Body of pancreas (tissue), 4 donors: ENCODE measurements at regions not wholly inside any gene's neighbourhood (a gene's known extent, or its start where the extent isn't known, plus 50 kb on each side); places are given as distances from the start of the nearest gene placed in this dataset.

Source experiments
- ATAC-seq: fragments of 150-250 bp; one replicate; pipeline ENCODE4 v1.9.1; 2016
- DNase-seq, 4 donors: peaks; one replicate each; pipeline ENCODE4 v3.0.0-alpha.2; 2019
- H3K27ac ChIP-seq, 4 donors: fragments of 200-600 bp; sonication (generic); 1 replicate in 3 of 4; 2 replicates in 1 of 4; pipeline versions ENCODE4 v1.5.1 to v1.6.1; 2016 to 2019; ENCODE audit warnings: mild to moderate bottlenecking in 1 of 4, mixed read lengths in 1 of 4, moderate library complexity in 1 of 4
- H3K27me3 ChIP-seq, 2 donors: fragments of 200-600 bp; sonication (generic); one replicate each; pipeline ENCODE4 v1.6.0; 2016; ENCODE audit warnings: mild to moderate bottlenecking in 1 of 2
- H3K36me3 ChIP-seq, 2 donors: fragments of 200-600 bp; sonication (generic); replicated peaks in 1 of 2; 2 replicates each; pipeline ENCODE4 v1.5.1; 2016; ENCODE audit warnings: low read depth in 2 of 2; ENCODE audit not compliant: insufficient read depth in 1 of 2
- H3K4me1 ChIP-seq: fragments of 200-600 bp; sonication (generic); one replicate; pipeline ENCODE4 v1.6.0; 2016
- H3K4me3 ChIP-seq, 2 donors: fragments of 200-600 bp; sonication (generic); 1 replicate in 1 of 2; 2 replicates in 1 of 2; pipeline ENCODE4 v1.5.1; 2016 to 2019
- H3K9me3 ChIP-seq, 3 donors: fragments of 200-600 bp; sonication (generic); 1 replicate in 2 of 3; 2 replicates in 1 of 3; pipeline ENCODE4 v1.5.1; 2016
- POLR2A ChIP-seq, 3 donors: fragments of 450-650 bp; IDR thresholded peaks; one replicate each; pipeline ENCODE4 v1.6.1; 2016; ENCODE audit warnings: antibody characterized with exemption in 3 of 3, mild to moderate bottlenecking in 2 of 3
- WGBS, 2 donors: methylation state at CpG; one replicate each; pipeline ENCODE4 v1.1.5; 2017; 5-methylcytosine and 5-hydroxymethylcytosine counted together
- intact Hi-C: fragments of 100-400 bp; cut with DNase I; formaldehyde crosslinking; loops from one replicate; pipeline ENCODE4 v1.15.1; 2023
- TF ChIP-seq, protein P1 (sequence below), 7 experiments: fragments of 450-650 bp in 4 of 7; fragments of 200-600 bp in 3 of 7; sonication (generic) in 3 of 7; IDR thresholded peaks; one replicate each; pipeline ENCODE4 v1.5.1; 2016 to 2019; ENCODE audit warnings: antibody characterized with exemption in 7 of 7

GRCh38 chr5:39730006-39730405, 305.2 kb upstream of the DAB2 start:
- Histone ChIP-seq H3K4me3 (no peak overlapping the region), H3K27ac (no peak overlapping the region), H3K36me3 (no peaks in the 10 kb centered on the region), H3K27me3 (no peaks in the 10 kb centered on the region), H3K4me1 (no peaks in the 10 kb centered on the region), H3K9me3 (no peaks in the 10 kb centered on the region)
- intact Hi-C loops = no loop called here
- 84 to 86% methylated on average over 2 of the region's 2 CpGs for whole genome bisulfite sequencing, 2 donors
- ATAC-seq (no peak), DNase-seq (no peak)
- TF ChIP-seq, protein P1, sequence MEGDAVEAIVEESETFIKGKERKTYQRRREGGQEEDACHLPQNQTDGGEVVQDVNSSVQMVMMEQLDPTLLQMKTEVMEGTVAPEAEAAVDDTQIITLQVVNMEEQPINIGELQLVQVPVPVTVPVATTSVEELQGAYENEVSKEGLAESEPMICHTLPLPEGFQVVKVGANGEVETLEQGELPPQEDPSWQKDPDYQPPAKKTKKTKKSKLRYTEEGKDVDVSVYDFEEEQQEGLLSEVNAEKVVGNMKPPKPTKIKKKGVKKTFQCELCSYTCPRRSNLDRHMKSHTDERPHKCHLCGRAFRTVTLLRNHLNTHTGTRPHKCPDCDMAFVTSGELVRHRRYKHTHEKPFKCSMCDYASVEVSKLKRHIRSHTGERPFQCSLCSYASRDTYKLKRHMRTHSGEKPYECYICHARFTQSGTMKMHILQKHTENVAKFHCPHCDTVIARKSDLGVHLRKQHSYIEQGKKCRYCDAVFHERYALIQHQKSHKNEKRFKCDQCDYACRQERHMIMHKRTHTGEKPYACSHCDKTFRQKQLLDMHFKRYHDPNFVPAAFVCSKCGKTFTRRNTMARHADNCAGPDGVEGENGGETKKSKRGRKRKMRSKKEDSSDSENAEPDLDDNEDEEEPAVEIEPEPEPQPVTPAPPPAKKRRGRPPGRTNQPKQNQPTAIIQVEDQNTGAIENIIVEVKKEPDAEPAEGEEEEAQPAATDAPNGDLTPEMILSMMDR (IDR thresholded peaks at IDR 0.05) = no peak

DNA sequence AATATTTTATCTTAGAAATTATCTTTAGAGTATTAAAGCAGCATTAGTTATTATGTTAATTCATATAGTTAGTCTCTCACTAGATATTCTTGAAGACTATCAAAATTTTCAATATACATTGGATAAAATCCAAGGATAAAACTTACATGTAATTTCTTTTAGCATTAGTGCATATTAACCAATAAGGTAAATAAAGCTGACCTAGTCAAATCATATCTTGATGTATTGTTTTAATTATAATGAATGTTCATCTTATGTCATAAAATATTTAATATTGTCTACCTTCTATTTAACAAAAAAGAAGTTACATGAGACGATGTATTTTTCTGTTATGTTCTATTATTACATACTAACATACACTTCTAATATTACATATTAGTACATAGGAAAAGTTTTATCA, 301.7 kb upstream of the DAB2 start:
- WGBS, 2 donors = 93 to 96% methylated on average over 1 of the region's 1 CpG
- no peaks in the 10 kb centered on the region for H3K36me3 ChIP-seq
- peaks cover 11% of the 10 kb centered on the region for H3K4me1 ChIP-seq
- H3K9me3 ChIP-seq = no peaks in the 10 kb centered on the region
- no peak overlapping the region for H3K4me3 ChIP-seq
- H3K27me3 ChIP-seq = no peaks in the 10 kb centered on the region
- TF ChIP-seq POLR2A (IDR thresholded peaks at IDR 0.05) = no peak
- TF ChIP-seq, protein P1 (IDR thresholded peaks at IDR 0.05) = no peak
- intact Hi-C loops = no loop called here
- ATAC-seq (no peak), DNase-seq (no peak)
- no peak overlapping the region for H3K27ac ChIP-seq

DNA sequence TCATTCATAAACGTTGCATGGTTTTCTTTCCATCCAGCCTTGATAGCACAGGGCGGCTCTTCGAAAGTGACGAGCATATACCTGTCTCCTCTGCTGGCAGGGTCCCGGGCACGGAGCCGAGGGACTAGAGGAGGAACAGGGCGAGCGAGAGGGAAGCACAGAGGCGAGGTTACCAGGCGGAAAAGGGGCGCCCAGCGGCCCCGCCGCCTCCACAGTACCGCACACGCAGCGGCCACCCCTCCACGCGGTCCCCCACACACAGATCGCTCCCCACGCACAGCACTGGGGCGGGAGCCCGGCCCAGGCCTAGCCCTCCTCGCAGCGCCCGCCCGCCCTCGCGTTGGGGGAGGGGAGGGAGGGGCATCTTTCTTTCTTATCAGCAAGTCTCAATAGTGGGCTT, 296.6 kb upstream of the DAB2 start:
- H3K4me3 ChIP-seq = no peak overlapping the region
- no peaks in the 10 kb centered on the region for H3K36me3 ChIP-seq
- no peak overlapping the region for H3K27ac ChIP-seq
- TF ChIP-seq POLR2A (IDR thresholded peaks at IDR 0.05) = no peak
- TF ChIP-seq, protein P1 (IDR thresholded peaks at IDR 0.05) = no peak
- 88 to 91% methylated on average over 26 to 30 of the region's 30 CpGs for WGBS, 2 donors
- intact Hi-C loops = no loop called here
- peaks cover 16% of the 10 kb centered on the region for H3K4me1 ChIP-seq
- no peak for ATAC-seq
- H3K9me3 ChIP-seq = no peaks in the 10 kb centered on the region
- no peak for DNase-seq
- no peaks in the 10 kb centered on the region for H3K27me3 ChIP-seq

DNA sequence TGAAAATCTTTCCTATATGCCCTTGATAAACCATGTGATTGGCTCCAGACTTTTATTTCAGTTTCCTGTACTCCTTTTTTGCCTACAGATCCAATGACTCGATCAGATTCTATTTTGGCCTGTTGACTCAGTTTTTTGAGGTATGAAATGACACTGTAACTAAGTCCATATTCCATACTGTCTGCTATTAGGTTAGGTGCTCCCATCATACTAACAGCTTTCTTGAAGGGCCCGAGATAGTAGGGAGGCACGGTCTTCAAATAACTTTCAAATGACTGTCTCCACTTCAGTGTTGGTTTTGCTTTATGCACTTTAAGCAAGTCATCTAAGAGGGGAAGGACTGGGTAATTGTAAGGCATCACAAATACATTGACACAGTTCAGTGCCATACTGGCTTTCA, 295.4 kb upstream of the DAB2 start:
- Histone ChIP-seq H3K9me3 (no peaks in the 10 kb centered on the region), H3K36me3 (no peaks in the 10 kb centered on the region), H3K4me3 (no peak overlapping the region), H3K27ac (no peak overlapping the region), H3K4me1 (peaks cover 20% of the 10 kb centered on the region), H3K27me3 (no peaks in the 10 kb centered on the region)
- intact Hi-C loops = no loop called here
- TF ChIP-seq, protein P1 (IDR thresholded peaks at IDR 0.05) = no peak
- TF ChIP-seq POLR2A (IDR thresholded peaks at IDR 0.05) = no peak
- WGBS, 2 donors = 93% methylated on average over 3 of the region's 3 CpGs
- DNase-seq (no peak), ATAC-seq (no peak)

DNA sequence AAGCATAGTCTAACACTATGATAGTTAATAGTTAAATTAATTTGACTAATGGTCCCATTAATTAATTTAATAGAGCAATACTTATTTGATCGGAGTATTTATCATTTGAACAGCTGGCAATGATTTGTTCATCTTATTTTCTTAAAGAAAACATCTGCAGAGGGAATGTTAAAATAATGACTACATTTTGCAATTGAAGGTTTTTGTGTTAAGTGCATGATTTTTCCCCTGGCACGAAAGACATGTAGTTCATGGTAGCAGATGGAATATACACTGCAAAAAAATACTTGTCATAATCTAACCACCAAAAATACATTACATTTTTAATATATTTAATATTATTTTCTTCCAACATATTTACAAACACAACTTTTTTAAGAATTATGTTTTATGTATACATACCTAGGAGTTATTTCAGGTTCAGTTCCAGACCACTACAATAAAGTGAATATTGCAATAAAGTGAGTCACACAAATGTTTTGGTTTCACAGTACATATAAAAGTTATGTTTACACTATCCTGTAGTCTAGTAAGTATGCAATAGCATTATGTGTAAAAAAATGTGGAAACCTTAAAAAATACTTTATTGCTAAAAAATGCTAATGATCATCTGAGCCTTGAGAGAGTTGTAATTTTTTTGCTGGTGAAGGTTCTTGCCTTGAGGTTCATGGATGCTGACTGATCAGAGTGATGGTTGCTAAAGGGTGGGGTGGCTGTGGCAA, 292.6 kb upstream of the DAB2 start:
- 61 to 63% methylated on average over 2 of the region's 2 CpGs for whole genome bisulfite sequencing, 2 donors
- intact Hi-C loops = no loop called here

More for the DNA sequence above, 292.6 kb upstream of the DAB2 start:
- no peaks in the 10 kb centered on the region for H3K9me3 ChIP-seq
- peak overlapping the region in 1 of 4 donors; percentile 54 for H3K27ac ChIP-seq
- H3K4me3 ChIP-seq = no peak overlapping the region
- peaks cover 20% of the 10 kb centered on the region for H3K4me1 ChIP-seq
- DNase-seq (no peak), ATAC-seq (no peak)
- no peaks in the 10 kb centered on the region for H3K27me3 ChIP-seq
- no peaks in the 10 kb centered on the region for H3K36me3 ChIP-seq
- no peak for TF ChIP-seq POLR2A (IDR thresholded peaks at IDR 0.05)
- TF ChIP-seq, protein P1 (IDR thresholded peaks at IDR 0.05) = no peak
